NOMO-1 treated with dmso at 0.1 percent for 144 hours (cell line): ENCODE measurements at regions not wholly inside any gene's neighbourhood (a gene's known extent, or its start where the extent isn't known, plus 50 kb on each side); places are given as distances from the start of the nearest gene placed in this dataset.
A peak's percentile ranks its signal among the peaks of the same experiment; 100 is the strongest.
"Not testable (repeated sequence)": the region's sequence is repeated elsewhere in the genome, so short reads cannot be mapped to it uniquely, and the experiment has no call there.

Experiments used
- DNase-seq: peaks from one replicate; lab custom pipeline; 2025; ENCODE audit not compliant: unreplicated experiment; lab: John Stamatoyannopoulos, UW

GRCh38 chr4:120316416-120316815, 249.8 kb upstream of the MAD2L1 start:
- DNase-seq = no peak

- DNase-seq = no peak
Observed at GRCh38 chr4:120314969-120315368, 248.3 kb upstream of the MAD2L1 start.

GRCh38 chr4:120304801-120305200, 238.2 kb upstream of the MAD2L1 start:
- peak; percentile 69 for DNase-seq

GRCh38 chr4:120299631-120300030, 233.0 kb upstream of the MAD2L1 start:
- DNase-seq = no peak

- no peak for DNase-seq
Observed at GRCh38 chr4:120293341-120293740, 226.7 kb upstream of the MAD2L1 start.

- DNase-seq = no peak
Observed at GRCh38 chr4:120291541-120291940, 224.9 kb upstream of the MAD2L1 start.

GRCh38 chr4:120290553-120290952, 223.9 kb upstream of the MAD2L1 start:
- no peak for DNase-seq

GRCh38 chr4:120286813-120287212, 220.2 kb upstream of the MAD2L1 start:
- no peak for DNase-seq

- DNase-seq = no peak
Observed at GRCh38 chr4:120281581-120281980, 214.9 kb upstream of the MAD2L1 start.

- no peak for DNase-seq
Observed at GRCh38 chr4:120277391-120277790, 210.7 kb upstream of the MAD2L1 start.

- no peak for DNase-seq
Observed at GRCh38 chr4:120266602-120267001, 200.0 kb upstream of the MAD2L1 start.

- no peak for DNase-seq
Observed at GRCh38 chr4:120263618-120264017, 197.0 kb upstream of the MAD2L1 start.

- no peak for DNase-seq
Observed at GRCh38 chr4:120261117-120261516, 194.5 kb upstream of the MAD2L1 start.

- DNase-seq = not testable (repeated sequence)
Observed at GRCh38 chr4:120256112-120256775, 189.6 kb upstream of the MAD2L1 start.

GRCh38 chr4:120238277-120238973, 171.8 kb upstream of the MAD2L1 start:
- DNase-seq = no peak

- no peak for DNase-seq
Observed at GRCh38 chr4:120236873-120237272, 170.2 kb upstream of the MAD2L1 start.

- no peak for DNase-seq
Observed at GRCh38 chr4:120232050-120232449, 165.4 kb upstream of the MAD2L1 start.

GRCh38 chr4:120228086-120228485, 161.4 kb upstream of the MAD2L1 start:
- peak; percentile 45 for DNase-seq

- DNase-seq = no peak
Observed at GRCh38 chr4:120227554-120227953, 160.9 kb upstream of the MAD2L1 start.

GRCh38 chr4:120225527-120225926, 158.9 kb upstream of the MAD2L1 start:
- DNase-seq = no peak

GRCh38 chr4:120218981-120219380, 152.3 kb upstream of the MAD2L1 start:
- DNase-seq = no peak

GRCh38 chr4:120215350-120215749, 148.7 kb upstream of the MAD2L1 start:
- DNase-seq = no peak
